DND-41 (cell line): ENCODE measurements at regions not wholly inside any gene's neighbourhood (a gene's known extent, or its start where the extent isn't known, plus 50 kb on each side); places are given as distances from the start of the nearest gene placed in this dataset.
A peak's percentile ranks its signal among the peaks of the same experiment; 100 is the strongest.

ENCODE experiments used
- ATAC-seq: fragments of 200-7000 bp; cut with Tn5 transposase; 3 replicates; pipeline ENCODE4 v1.9.1; 2021; ENCODE audit warnings: low read depth; ENCODE audit not compliant: insufficient read depth
- DNase-seq: peaks from one replicate; pipeline ENCODE4 v3.0.0-alpha.2; 2020
- H2AFZ ChIP-seq: 2 replicates; pipeline ENCODE4 v1.6.0; 2012; ENCODE audit warnings: low read depth, low read length
- H3K27ac ChIP-seq: 2 replicates; pipeline ENCODE4 v1.5.1; 2012; ENCODE audit warnings: low read length, inconsistent platforms
- H3K27me3 ChIP-seq: fragments of 200-600 bp; sonication (generic); 2 replicates; pipeline ENCODE4 v1.6.0; 2012; ENCODE audit warnings: low read length, mild to moderate bottlenecking, inconsistent platforms; ENCODE audit not compliant: insufficient read depth, poor library complexity
- H3K36me3 ChIP-seq: 2 replicates; pipeline ENCODE4 v1.5.1; 2012; ENCODE audit warnings: low read length, inconsistent platforms; ENCODE audit not compliant: insufficient read depth
- H3K4me1 ChIP-seq: 2 replicates; pipeline ENCODE4 v1.5.1; 2012; ENCODE audit warnings: mild to moderate bottlenecking, low read length; ENCODE audit not compliant: insufficient read depth
- H3K4me2 ChIP-seq: 2 replicates; pipeline ENCODE4 v1.6.0; 2012; ENCODE audit warnings: mild to moderate bottlenecking, moderate library complexity, low read length, inconsistent platforms; ENCODE audit not compliant: insufficient read depth
- H3K4me3 ChIP-seq, 2 experiments: fragments of 200-600 bp in 1 of 2; shearing (Covaris generic) in 1 of 2; 2 replicates each; pipeline ENCODE4 v1.5.1; 2012 to 2016; ENCODE audit warnings: inconsistent platforms in 2 of 2, low read length in 2 of 2, mild to moderate bottlenecking in 2 of 2, low read depth in 1 of 2, moderate library complexity in 1 of 2
- H3K79me2 ChIP-seq: 2 replicates; pipeline ENCODE4 v1.6.0; 2012; ENCODE audit warnings: low read length, inconsistent platforms; ENCODE audit not compliant: insufficient read depth
- H3K9ac ChIP-seq: 2 replicates; pipeline ENCODE4 v1.6.0; 2012; ENCODE audit warnings: low read depth, mild to moderate bottlenecking, inconsistent platforms, low read length, moderate library complexity
- H3K9me3 ChIP-seq: 2 replicates; pipeline ENCODE4 v1.5.1; 2012; ENCODE audit warnings: low read length, moderate library complexity, mild to moderate bottlenecking, inconsistent platforms; ENCODE audit not compliant: insufficient read depth, severe bottlenecking
- H4K20me1 ChIP-seq: 2 replicates; pipeline ENCODE4 v1.6.0; 2012; ENCODE audit warnings: low read length; ENCODE audit not compliant: insufficient read depth
- EZH2 ChIP-seq: IDR thresholded peaks from 3 replicates; pipeline ENCODE4 v1.6.1; 2012; ENCODE audit warnings: borderline replicate concordance, low read depth, mild to moderate bottlenecking, moderate library complexity, low read length, inconsistent platforms; ENCODE audit not compliant: severe bottlenecking
- TF ChIP-seq, protein P1 (sequence below): IDR thresholded peaks from 2 replicates; pipeline ENCODE4 v1.5.1; 2012; ENCODE audit warnings: borderline replicate concordance, low read length, moderate library complexity, mild to moderate bottlenecking; ENCODE audit not compliant: poor library complexity, severe bottlenecking; ENCODE audit errors: extremely low read depth

DNA sequence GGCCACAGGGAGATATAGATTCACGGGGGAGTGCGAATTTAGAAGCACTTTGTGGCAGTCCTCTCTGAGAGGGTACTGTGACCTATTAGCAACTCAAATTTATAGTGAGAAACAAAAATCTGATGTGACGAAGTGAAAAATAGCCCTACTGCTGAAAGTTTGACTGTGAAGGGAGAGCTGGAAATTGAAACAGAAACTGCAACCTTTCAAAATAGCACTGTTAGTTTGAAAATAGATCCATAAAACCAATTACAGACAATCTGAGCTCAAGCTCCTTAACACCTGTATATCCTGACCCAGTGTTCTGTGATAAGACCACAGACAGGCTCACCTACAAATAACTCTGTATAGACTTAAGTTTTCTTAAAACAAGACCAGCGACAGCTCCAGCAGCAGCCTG lies 420.1 kb downstream of the IRX1 start:
- Histone ChIP-seq H3K4me1 (peaks cover 19% of the 10 kb centered on the region), H4K20me1 (no peaks in the 10 kb centered on the region), H3K27ac (peak overlapping the region; percentile 35; the same call in 1 of the 2 replicates), H3K9me3 (peaks cover 2% of the 10 kb centered on the region), H3K4me2 (no peak overlapping the region), H3K36me3 (no peaks in the 10 kb centered on the region), H3K79me2 (no peaks in the 10 kb centered on the region), H3K27me3 (no peaks in the 10 kb centered on the region), H3K9ac (no peak overlapping the region), H2AFZ (no peak overlapping the region; the same call in 1 of the 2 replicates), H3K4me3 (no peak overlapping the region)
- ATAC-seq, result peak; percentile 42; the same call in 1 of the 3 replicates
- no peak for DNase-seq
- TF ChIP-seq, protein P1, sequence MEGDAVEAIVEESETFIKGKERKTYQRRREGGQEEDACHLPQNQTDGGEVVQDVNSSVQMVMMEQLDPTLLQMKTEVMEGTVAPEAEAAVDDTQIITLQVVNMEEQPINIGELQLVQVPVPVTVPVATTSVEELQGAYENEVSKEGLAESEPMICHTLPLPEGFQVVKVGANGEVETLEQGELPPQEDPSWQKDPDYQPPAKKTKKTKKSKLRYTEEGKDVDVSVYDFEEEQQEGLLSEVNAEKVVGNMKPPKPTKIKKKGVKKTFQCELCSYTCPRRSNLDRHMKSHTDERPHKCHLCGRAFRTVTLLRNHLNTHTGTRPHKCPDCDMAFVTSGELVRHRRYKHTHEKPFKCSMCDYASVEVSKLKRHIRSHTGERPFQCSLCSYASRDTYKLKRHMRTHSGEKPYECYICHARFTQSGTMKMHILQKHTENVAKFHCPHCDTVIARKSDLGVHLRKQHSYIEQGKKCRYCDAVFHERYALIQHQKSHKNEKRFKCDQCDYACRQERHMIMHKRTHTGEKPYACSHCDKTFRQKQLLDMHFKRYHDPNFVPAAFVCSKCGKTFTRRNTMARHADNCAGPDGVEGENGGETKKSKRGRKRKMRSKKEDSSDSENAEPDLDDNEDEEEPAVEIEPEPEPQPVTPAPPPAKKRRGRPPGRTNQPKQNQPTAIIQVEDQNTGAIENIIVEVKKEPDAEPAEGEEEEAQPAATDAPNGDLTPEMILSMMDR, result no peak
- TF ChIP-seq EZH2, result no peak

DNA sequence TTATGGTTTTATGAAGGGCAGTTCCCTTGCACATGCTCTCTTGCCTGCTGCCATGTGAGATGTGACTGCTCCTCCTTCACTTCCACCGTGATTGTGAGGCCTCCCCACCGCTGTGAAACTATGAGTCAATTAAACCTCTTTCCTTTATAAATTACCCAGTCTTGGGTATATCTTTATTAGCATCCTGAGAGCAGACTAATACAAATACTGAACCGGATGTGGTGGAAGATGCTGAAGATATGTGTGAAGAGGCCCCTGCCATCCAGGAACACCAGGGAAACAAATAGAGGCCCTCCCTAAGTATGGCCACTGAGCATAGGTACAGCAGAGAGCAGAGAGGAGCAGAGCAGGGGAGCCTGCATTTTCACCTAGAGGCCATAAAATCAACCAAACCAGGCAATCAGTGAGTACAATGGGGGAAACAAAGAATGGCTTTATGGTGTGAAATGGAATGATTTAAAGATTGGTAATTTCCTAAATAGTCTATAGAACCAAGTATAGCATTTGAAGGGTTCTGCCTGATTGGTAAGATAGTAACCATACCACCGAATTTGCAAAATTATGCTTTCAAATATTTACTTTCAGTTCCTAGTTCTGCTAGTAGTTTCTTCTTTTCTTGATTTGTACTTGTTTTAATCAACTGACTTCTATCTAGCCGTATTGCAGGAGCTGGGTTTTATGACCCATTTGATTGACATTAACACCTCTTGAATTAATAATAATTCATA lies 421.6 kb downstream of the IRX1 start:
- 0 out of 2 replicates have a peak overlapping the region, but pooled peaks have one; percentile 22 for H2AFZ ChIP-seq
- no peak overlapping the region for H3K4me3 ChIP-seq
- peak; percentile 40; the same call in 1 of the 3 replicates for ATAC-seq
- no peak overlapping the region for H3K9ac ChIP-seq
- no peak for DNase-seq
- peaks cover 22% of the 10 kb centered on the region for H3K4me1 ChIP-seq
- TF ChIP-seq, protein P1, result no peak
- TF ChIP-seq EZH2, result no peak
- H3K27me3 ChIP-seq, result no peaks in the 10 kb centered on the region
- H3K27ac ChIP-seq, result no peak overlapping the region
- no peaks in the 10 kb centered on the region for H4K20me1 ChIP-seq
- no peak overlapping the region for H3K4me2 ChIP-seq
- H3K9me3 ChIP-seq, result peaks cover 2% of the 10 kb centered on the region
- H3K79me2 ChIP-seq, result no peaks in the 10 kb centered on the region
- no peaks in the 10 kb centered on the region for H3K36me3 ChIP-seq

GRCh38 chr5:4018007-4018406 lies 422.4 kb downstream of the IRX1 start:
- Histone ChIP-seq H2AFZ (peak overlapping the region; percentile 19; the same call in 1 of the 2 replicates), H3K4me3 (no peak overlapping the region), H4K20me1 (no peaks in the 10 kb centered on the region), H3K9me3 (peaks cover 2% of the 10 kb centered on the region), H3K27me3 (no peaks in the 10 kb centered on the region), H3K79me2 (no peaks in the 10 kb centered on the region), H3K4me1 (peaks cover 26% of the 10 kb centered on the region), H3K27ac (peak overlapping the region; percentile 5; the same call in 1 of the 2 replicates), H3K36me3 (no peaks in the 10 kb centered on the region), H3K4me2 (no peak overlapping the region), H3K9ac (no peak overlapping the region)
- ATAC-seq (no peak), DNase-seq (no peak)
- TF ChIP-seq EZH2, result no peak
- TF ChIP-seq, protein P1, result no peak
